Stimulated activated effector memory CD8-positive, alpha-beta T cell treated with anti-CD3 and anti-CD28 coated beads, Interleukin-12 subunit alpha, Interleukin-12 subunit beta, amount 100 ng/mL, for 72 hours (primary cell): ENCODE measurements at regions not wholly inside any gene's neighbourhood (a gene's known extent, or its start where the extent isn't known, plus 50 kb on each side); places are given as distances from the start of the nearest gene placed in this dataset.
"Not testable (repeated sequence)": the region's sequence is repeated elsewhere in the genome, so short reads cannot be mapped to it uniquely, and the experiment has no call there.

Experiments used
- ATAC-seq: fragments of 150-1000 bp; cut with Tn5 transposase; 2 replicates; pipeline ENCODE4 v1.10.0; 2021
- DNase-seq, 2 donors: peaks; one replicate each; pipeline ENCODE4 v3.0.0; 2021 to 2022; ENCODE audit warnings: low spot score in 2 of 2
- H3K27ac Mint-ChIP-seq: one replicate; pipeline ENCODE4 v1.8.0; 2022; ENCODE audit warnings: mild to moderate bottlenecking, mixed read lengths
- H3K36me3 Mint-ChIP-seq: one replicate; pipeline ENCODE4 v1.8.0; 2022; ENCODE audit warnings: mild to moderate bottlenecking, mixed read lengths
- H3K4me1 Mint-ChIP-seq: one replicate; pipeline ENCODE4 v1.8.0; 2022; ENCODE audit warnings: mixed read lengths
- H3K4me3 Mint-ChIP-seq: one replicate; pipeline ENCODE4 v1.8.0; 2022; ENCODE audit warnings: mild to moderate bottlenecking, mixed read lengths
- H3K9me3 Mint-ChIP-seq: one replicate; pipeline ENCODE4 v1.8.0; 2022; ENCODE audit warnings: mixed read lengths

DNA sequence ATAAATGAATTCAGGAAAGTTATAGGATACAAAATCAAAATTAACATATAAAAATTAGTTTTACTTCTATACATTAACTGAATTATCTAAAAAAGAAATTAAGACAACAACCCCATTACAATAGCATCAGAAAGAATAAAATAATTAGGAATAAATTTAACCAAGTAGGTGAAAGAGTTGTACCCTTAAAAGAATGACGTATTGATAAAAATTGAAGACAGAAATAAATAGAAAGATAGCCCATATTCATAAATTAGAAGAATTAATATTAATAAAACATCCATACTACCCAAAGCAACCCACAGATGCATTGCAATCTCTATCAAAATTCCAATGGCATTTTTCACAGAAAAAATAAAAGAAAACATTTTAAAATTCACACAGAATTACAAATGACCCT, 242.8 kb downstream of the MMUT start:
- peaks cover 9% of the 10 kb centered on the region for H3K9me3 Mint-ChIP-seq
- ATAC-seq: no peak

DNA sequence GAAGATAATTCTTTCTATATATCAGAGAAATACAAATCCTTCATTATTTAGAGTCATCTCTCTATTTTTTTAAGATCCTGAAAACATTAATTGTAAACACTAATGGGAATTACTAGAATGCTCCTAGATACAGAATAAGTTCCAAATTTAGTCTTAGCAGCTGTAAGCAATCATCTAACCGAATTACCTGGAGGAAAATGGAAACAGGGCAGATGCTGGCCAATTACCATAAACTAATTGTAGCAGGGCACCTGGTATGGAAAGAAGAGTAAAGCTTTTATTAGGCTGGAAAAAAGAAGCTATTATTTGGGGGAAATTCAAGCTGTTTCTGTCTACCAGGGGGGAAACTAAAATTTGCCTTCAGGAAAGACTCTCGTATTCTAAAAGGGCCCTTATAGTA, 257.5 kb downstream of the MMUT start:
- ATAC-seq: no peak
- H3K27ac Mint-ChIP-seq: no peak overlapping the region

More for the DNA sequence above, 242.8 kb downstream of the MMUT start:
- Mint-ChIP-seq H3K4me3 (no peak overlapping the region), H3K36me3 (no peaks in the 10 kb centered on the region), H3K4me1 (no peaks in the 10 kb centered on the region), H3K27ac (no peak overlapping the region)
- no peak for DNase-seq

DNA sequence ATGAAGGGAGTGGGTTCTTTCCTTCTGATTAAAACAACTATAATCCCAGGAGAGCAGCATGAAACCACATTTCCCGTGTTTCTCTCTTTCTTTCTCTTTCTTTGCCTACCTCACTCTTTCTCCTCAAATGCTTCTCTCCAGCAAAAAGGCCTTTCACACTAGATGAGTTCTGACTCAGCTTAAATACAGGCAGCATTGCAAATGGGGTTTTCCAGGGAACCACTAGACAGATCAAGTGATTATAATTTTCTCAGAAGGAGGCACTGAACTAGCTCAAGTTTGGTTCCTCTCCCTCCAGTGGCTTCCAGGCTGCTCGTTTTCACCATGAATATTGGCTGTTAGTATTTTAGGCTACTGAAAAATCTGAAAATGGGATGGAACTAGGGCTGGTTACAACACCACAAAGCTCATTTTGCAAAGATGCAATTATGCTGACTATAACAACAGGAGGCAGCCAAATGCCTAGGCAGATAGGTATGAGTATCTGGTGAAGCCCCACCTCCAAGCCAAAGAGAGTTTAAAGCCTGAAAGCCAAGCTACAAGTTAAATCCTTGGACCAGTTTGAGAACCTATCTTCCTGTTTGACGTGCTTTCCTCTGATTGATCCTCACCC, 260.0 kb downstream of the MMUT start:
- no peaks in the 10 kb centered on the region for H3K4me1 Mint-ChIP-seq
- no peak overlapping the region for H3K4me3 Mint-ChIP-seq
- peaks cover 21% of the 10 kb centered on the region for H3K9me3 Mint-ChIP-seq
- no peak overlapping the region for H3K27ac Mint-ChIP-seq
- ATAC-seq: no peak
- no peak for DNase-seq
- no peaks in the 10 kb centered on the region for H3K36me3 Mint-ChIP-seq

More for the DNA sequence above, 257.5 kb downstream of the MMUT start:
- no peaks in the 10 kb centered on the region for H3K4me1 Mint-ChIP-seq
- no peak for DNase-seq
- peaks cover 30% of the 10 kb centered on the region for H3K9me3 Mint-ChIP-seq
- no peak overlapping the region for H3K4me3 Mint-ChIP-seq
- H3K36me3 Mint-ChIP-seq: no peaks in the 10 kb centered on the region

DNA sequence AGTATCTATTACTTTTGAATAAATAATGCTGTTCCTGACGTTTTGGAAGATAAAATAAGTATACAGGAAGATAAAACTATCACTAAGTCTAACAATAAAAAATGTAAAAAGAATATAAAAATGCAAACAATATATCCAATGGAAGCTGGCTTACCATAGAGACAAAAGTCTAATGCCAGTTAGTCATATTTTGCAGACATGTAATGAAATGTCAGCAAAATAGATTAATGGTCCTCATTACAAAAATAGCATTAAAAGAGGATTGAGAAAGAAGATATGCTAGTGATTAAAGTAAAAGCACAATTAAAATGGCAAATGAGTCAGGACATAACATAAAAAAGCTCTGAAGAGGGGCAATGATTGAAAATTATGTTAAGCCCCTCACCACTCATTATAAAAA, 265.0 kb downstream of the MMUT start:
- ATAC-seq (no peak), DNase-seq (no peak)
- H3K36me3 Mint-ChIP-seq: no peaks in the 10 kb centered on the region
- peaks cover 15% of the 10 kb centered on the region for H3K9me3 Mint-ChIP-seq
- no peak overlapping the region for H3K27ac Mint-ChIP-seq
- H3K4me3 Mint-ChIP-seq: no peak overlapping the region
- no peaks in the 10 kb centered on the region for H3K4me1 Mint-ChIP-seq

DNA sequence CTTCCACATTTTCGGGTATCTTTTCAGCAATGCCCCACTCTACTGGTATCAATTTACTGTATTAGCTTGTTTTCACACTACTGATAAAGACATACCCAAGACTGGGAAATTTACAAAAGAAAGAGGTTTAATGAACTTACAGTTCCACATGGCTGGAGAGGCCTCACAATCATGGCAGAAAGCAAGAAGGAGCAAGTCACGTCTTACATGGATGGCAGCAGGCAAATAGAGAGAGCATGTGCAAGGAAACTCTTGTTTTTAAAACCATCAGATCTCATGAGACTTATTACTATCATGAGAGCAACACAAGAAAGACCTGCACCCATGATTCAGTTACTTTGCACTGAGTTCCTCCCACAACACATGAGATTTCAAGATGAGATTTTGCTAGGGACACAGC, 300.7 kb downstream of the MMUT start:
- H3K9me3 Mint-ChIP-seq: peaks cover 15% of the 10 kb centered on the region
- H3K36me3 Mint-ChIP-seq, ATAC-seq, DNase-seq, H3K4me1 Mint-ChIP-seq, H3K27ac Mint-ChIP-seq, H3K4me3 Mint-ChIP-seq: not testable (repeated sequence)

DNA sequence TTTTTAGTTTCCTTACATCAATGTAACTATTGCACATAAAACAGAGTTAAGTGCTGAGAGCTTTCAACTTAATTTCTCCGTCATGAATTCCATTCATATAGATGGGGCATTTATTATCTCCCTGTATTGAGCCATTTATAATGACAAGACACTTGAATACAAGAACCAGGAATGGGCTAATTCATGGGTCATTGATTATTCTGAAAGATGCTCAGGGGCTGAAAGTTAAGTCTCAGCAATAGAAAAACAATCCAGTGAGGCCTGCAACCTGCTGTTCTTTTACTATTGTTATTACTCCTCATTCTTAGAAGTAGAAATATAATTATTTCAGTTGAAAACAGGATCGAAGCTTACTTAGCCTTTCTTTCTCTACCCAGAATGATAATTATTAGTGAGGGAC, 307.7 kb downstream of the MMUT start:
- ATAC-seq (no peak), DNase-seq (no peak)
- H3K36me3 Mint-ChIP-seq: no peaks in the 10 kb centered on the region
- no peak overlapping the region for H3K27ac Mint-ChIP-seq
- no peak overlapping the region for H3K4me3 Mint-ChIP-seq
- no peaks in the 10 kb centered on the region for H3K4me1 Mint-ChIP-seq
- peaks cover 8% of the 10 kb centered on the region for H3K9me3 Mint-ChIP-seq

DNA sequence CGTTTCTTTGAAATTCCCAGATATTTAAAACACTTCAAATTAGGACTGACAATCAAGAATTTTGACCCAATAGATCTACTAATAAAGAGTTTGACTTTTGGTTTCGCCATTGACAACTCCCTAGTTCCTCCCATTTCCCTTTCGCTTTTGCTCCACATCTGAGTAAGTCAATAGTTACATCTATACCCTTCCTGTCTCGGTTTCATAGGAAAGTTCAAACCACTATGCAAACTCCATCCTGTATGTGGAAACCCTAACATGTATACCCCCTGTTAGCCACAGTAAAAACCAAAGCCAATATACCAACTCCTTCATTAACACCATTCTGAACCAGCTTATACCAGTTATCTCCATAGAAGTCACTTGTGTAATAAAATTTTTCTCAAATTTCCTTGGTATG, 311.1 kb downstream of the MMUT start:
- DNase-seq: no peak

DNA sequence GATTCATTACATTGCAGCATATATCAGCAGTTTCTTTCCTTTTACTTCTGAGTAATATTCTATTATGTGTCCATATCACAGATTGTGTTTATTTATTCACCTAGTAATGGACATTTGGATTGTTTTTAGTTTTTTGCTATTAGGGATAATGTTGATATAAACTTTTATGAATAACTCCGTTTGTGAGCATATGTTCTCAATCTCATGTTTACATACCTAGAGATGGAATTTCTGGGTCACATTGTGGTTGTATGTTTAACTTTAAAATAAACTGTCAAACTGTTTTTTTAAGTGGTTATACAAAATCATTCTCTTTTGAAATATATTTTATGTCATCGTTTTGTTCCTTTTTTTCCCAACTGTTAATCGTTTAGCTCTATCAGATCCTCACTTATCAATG, 311.6 kb downstream of the MMUT start:
- H3K36me3 Mint-ChIP-seq: no peaks in the 10 kb centered on the region
- H3K27ac Mint-ChIP-seq: no peak overlapping the region
- H3K4me1 Mint-ChIP-seq: no peaks in the 10 kb centered on the region
- H3K9me3 Mint-ChIP-seq: peaks cover 24% of the 10 kb centered on the region
- DNase-seq (no peak), ATAC-seq (no peak)
- no peak overlapping the region for H3K4me3 Mint-ChIP-seq

More for the DNA sequence above, 311.1 kb downstream of the MMUT start:
- Mint-ChIP-seq H3K4me3 (no peak overlapping the region), H3K9me3 (peaks cover 24% of the 10 kb centered on the region), H3K36me3 (no peaks in the 10 kb centered on the region), H3K27ac (no peak overlapping the region), H3K4me1 (no peaks in the 10 kb centered on the region)
- ATAC-seq: no peak

DNA sequence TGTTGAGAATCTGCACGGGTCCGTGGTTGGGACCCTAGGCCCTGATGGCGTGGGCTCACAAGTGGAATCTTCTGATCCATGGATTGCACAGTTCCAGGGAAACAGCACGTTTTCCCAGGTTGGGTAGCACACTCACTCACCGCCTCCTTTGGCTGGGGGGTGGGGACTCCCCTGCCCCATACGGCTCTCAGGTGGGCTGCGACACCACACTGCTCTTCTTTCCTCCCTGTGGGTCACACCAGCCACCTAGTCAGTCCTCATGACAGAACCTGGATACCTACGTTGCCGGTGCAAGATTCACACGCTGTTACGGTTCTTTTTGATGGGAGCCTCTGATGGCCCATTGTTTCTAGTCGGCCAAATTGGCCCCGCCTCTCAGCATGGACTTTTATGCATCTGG, 312.0 kb downstream of the MMUT start:
- ATAC-seq (no peak), DNase-seq (no peak)
- Mint-ChIP-seq H3K9me3 (peaks cover 24% of the 10 kb centered on the region), H3K4me1 (no peaks in the 10 kb centered on the region), H3K4me3 (no peak overlapping the region), H3K36me3 (no peaks in the 10 kb centered on the region), H3K27ac (no peak overlapping the region)

DNA sequence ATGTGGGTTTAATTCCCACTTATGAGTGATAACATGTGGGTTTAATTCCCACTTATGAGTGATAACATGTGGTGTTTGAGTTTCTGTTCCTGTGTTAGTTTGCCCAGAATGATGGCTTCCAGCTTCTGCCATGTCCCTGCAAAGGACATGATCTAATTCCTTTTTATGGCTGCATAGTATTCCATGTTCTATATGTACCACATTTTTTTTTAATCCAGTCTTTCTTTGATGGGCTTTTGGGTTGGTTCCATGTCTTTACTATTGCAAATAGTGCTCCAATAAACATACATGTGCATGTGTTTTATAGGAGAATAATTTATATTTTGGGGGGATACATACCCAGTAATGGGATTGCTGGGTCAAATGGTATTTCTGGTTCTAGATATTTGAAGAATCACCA, 317.8 kb downstream of the MMUT start:
- H3K4me1 Mint-ChIP-seq: no peaks in the 10 kb centered on the region
- no peak for ATAC-seq
- no peak overlapping the region for H3K27ac Mint-ChIP-seq
- DNase-seq: no peak
- no peaks in the 10 kb centered on the region for H3K36me3 Mint-ChIP-seq
- peaks cover 32% of the 10 kb centered on the region for H3K9me3 Mint-ChIP-seq
- no peak overlapping the region for H3K4me3 Mint-ChIP-seq

DNA sequence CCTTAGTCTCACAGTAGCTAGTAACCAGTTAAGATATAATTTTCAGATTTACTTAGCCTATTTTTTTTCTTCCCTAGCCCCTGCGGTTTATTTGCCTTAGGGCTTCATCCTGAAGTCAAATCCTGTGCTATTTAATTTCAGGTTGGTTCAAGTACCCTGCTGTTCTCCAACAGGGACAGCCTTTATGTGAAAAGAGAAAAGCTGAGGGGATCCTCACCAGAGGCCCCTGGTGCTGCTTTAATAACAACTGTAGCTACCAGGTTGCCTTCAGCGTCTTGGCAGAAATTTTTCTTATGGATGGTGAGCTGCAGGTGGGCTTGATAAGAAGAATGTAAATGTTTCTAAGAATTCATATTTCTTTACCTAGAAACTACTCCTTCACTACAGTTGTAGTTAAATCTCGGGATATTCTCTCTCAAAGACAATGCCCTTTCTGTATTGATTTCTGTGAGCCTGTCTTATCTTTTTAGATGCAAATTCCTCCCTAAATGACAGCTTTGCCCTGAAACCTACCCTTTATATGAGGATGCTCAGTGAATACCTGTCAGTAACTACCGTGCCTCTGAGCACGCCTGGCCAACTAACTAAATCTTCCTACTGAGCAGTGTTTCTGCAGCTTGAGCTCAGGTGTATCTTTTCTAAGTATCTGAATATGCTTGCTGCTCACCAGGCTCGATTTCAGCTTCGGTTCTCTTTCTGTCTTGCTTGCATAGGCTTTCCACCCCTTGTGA, 320.5 kb downstream of the MMUT start:
- no peak for ATAC-seq
- Mint-ChIP-seq H3K27ac (no peak overlapping the region), H3K36me3 (no peaks in the 10 kb centered on the region), H3K4me1 (no peaks in the 10 kb centered on the region), H3K9me3 (peaks cover 17% of the 10 kb centered on the region), H3K4me3 (no peak overlapping the region)
- DNase-seq: no peak

DNA sequence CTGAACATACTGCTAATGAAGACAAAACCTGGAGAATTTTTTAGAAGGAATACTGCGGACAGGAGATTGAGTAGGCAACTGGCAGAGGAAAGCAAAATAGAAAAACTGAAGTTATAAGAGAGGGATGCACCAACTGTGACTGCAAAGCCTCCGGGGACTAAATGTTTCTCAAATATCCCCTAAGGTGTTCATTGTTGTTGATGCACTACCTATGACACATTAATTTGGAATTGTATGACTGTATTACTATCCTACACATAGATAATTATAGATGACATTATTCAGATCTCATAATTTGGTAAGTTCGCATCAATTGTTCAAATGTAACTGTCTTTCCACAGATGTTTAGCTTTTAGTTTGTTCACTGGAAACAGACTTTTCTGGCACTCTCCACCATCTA, 341.1 kb downstream of the MMUT start:
- DNase-seq (no peak), ATAC-seq (no peak)
- Mint-ChIP-seq H3K36me3 (no peaks in the 10 kb centered on the region), H3K4me1 (no peaks in the 10 kb centered on the region), H3K27ac (no peak overlapping the region), H3K4me3 (no peak overlapping the region), H3K9me3 (peaks cover 18% of the 10 kb centered on the region)

DNA sequence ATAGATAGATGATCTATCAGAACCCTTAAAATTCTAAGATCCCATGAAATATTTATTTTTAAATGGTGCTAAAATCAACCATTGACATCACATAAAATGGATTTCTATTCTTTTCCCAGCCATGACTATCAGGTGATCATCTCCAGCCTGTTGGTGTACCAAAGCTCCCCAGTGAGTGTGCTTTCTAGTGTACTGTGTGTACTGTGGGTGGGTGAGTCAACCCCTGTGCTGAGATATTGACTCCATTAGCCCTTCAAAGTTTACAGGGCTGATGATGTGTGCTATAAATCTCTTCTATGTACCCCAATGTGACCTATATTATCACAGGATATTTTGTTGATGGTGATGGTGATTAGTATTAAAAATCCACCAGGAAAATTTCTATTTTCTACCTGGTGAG, 344.6 kb downstream of the MMUT start:
- Mint-ChIP-seq H3K36me3 (no peaks in the 10 kb centered on the region), H3K4me3 (no peak overlapping the region), H3K4me1 (no peaks in the 10 kb centered on the region), H3K27ac (no peak overlapping the region), H3K9me3 (peaks cover 10% of the 10 kb centered on the region)
- ATAC-seq (no peak), DNase-seq (no peak)

DNA sequence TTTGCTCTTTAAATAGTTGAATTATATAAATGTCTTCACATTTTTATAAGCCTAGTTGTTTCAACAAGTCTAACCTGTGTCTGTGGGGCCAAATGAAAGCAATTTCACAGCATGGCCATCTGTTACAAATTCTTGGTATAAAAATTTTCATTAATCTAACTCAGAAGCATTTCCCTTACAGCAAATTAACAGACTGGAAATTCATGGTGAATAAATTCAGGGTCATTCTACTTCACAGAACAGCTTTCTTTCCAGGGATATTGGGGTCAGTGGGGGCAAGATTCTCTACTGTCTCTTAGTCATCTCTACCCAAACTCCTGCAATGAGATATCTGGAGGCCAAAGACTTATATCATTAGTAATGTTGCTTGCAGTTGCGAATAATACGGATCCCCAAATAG, 352.1 kb downstream of the MMUT start:
- Mint-ChIP-seq H3K4me3 (no peak overlapping the region), H3K4me1 (no peaks in the 10 kb centered on the region), H3K9me3 (peaks cover 18% of the 10 kb centered on the region), H3K36me3 (no peaks in the 10 kb centered on the region), H3K27ac (no peak overlapping the region)
- DNase-seq: no peak
- ATAC-seq: no peak

DNA sequence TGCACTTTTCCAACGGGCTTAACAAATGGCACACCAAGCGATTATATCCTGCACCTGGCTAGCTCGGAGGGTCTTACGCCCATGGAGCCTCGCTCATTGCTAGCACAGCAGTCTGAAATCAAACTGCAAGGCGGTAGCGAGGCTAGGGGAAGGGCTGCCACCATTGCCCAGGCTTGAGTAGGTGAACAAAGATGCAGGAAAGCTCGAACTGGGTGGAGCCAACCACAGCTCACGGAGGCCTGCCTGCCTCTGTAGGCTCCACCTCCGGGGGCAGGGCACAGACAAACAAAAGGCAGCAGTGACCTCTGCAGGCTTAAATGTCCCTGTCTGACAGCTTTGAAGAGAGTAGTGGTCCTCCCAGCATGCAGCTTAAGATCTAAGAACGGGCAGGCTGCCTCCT, 365.4 kb downstream of the MMUT start:
- DNase-seq, H3K4me3 Mint-ChIP-seq, H3K4me1 Mint-ChIP-seq, ATAC-seq, H3K36me3 Mint-ChIP-seq, H3K27ac Mint-ChIP-seq: not testable (repeated sequence)
- H3K9me3 Mint-ChIP-seq: peaks cover 11% of the 10 kb centered on the region

DNA sequence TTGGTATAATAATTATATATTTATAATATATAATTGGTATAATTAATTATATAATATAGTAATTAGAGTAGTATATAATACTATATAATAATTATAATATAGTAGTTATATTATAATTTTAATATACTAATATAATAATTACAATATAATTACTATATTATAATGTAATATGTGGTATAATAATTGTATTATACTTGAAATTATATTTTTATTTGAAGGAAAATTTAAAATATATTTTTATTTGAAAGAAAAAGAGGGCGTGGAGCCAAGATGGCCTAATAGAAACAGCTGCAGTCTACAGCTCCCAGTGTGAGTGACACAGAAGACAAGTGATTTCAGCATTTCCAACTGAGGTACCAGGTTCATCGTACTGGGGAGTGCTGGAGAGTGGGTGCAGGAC, 365.9 kb downstream of the MMUT start:
- no peak overlapping the region for H3K27ac Mint-ChIP-seq
- no peak overlapping the region for H3K4me3 Mint-ChIP-seq
- DNase-seq (no peak), ATAC-seq (no peak)
- peaks cover 11% of the 10 kb centered on the region for H3K9me3 Mint-ChIP-seq
- H3K4me1 Mint-ChIP-seq: no peaks in the 10 kb centered on the region
- H3K36me3 Mint-ChIP-seq: no peaks in the 10 kb centered on the region
